ENCODE measurements at regions not wholly inside any gene's neighbourhood (a gene's known extent, or its start where the extent isn't known, plus 50 kb on each side); places are given as distances from the start of the nearest gene placed in this dataset.

GRCh38 chr13:65154661-65155447 lies 2075.3 kb downstream of the PCDH9 start:
- intact Hi-C loops (cut with DNase I) = loop anchor here in 1 of 4 donors (5.0 kb wide), 1 partner anchor 1132 kb away; no protein-coding TSS in a partner anchor
- Histone ChIP-seq H3K27ac (no peak overlapping the region), H3K9me3 (no peaks in the 10 kb centered on the region), H3K36me3 (no peaks in the 10 kb centered on the region), H3K4me1 (ENCODE audit: insufficient read depth) (no peaks in the 10 kb centered on the region), H3K27me3 (no peaks in the 10 kb centered on the region), H3K4me3 (no peak overlapping the region)
- TF ChIP-seq POLR2A (IDR thresholded peaks at IDR 0.05) (no peak), EP300 (IDR thresholded peaks at IDR 0.05) (no peak), CTCF (IDR thresholded peaks at IDR 0.05) (no peak)
- 83 to 95% (median 83%) methylated on average over 5 of the region's 5 CpGs for WGBS, 3 donors
- DNase-seq = no peak

GRCh38 chr13:65149687-65150086 lies 2080.4 kb downstream of the PCDH9 start:
- TF ChIP-seq POLR2A (IDR thresholded peaks at IDR 0.05) (no peak), CTCF (IDR thresholded peaks at IDR 0.05) (no peak), EP300 (IDR thresholded peaks at IDR 0.05) (no peak)

GRCh38 chr13:65143920-65144319 lies 2086.2 kb downstream of the PCDH9 start:
- no peaks in the 10 kb centered on the region for H3K36me3 ChIP-seq
- no peak overlapping the region for H3K4me3 ChIP-seq
- TF ChIP-seq EP300 (IDR thresholded peaks at IDR 0.05) (no peak), POLR2A (IDR thresholded peaks at IDR 0.05) (no peak), CTCF (IDR thresholded peaks at IDR 0.05) (no peak)
- no peak overlapping the region for H3K27ac ChIP-seq
- no peaks in the 10 kb centered on the region for H3K4me1 ChIP-seq (ENCODE audit: insufficient read depth)
- intact Hi-C loops (cut with DNase I) = no loop called here
- no peaks in the 10 kb centered on the region for H3K9me3 ChIP-seq
- WGBS, 3 donors = 88 to 93% (median 92%) methylated on average over 3 of the region's 3 CpGs
- DNase-seq = no peak
- H3K27me3 ChIP-seq = no peaks in the 10 kb centered on the region

More at GRCh38 chr13:65149687-65150086, 2080.4 kb downstream of the PCDH9 start:
- Histone ChIP-seq H3K4me3 (no peak overlapping the region), H3K27ac (no peak overlapping the region), H3K27me3 (no peaks in the 10 kb centered on the region), H3K4me1 (ENCODE audit: insufficient read depth) (no peaks in the 10 kb centered on the region), H3K36me3 (no peaks in the 10 kb centered on the region), H3K9me3 (no peaks in the 10 kb centered on the region)
- DNase-seq = no peak
- intact Hi-C loops (cut with DNase I) = no loop called here
- WGBS, 3 donors = 94 to 95% (median 95%) methylated on average over 37 of the region's 37 CpGs

GRCh38 chr13:65133094-65133493 lies 2097.0 kb downstream of the PCDH9 start:
- intact Hi-C loops (cut with DNase I) = no loop called here
- H3K4me1 ChIP-seq (ENCODE audit: insufficient read depth) = no peaks in the 10 kb centered on the region

More at GRCh38 chr13:65133094-65133493, 2097.0 kb downstream of the PCDH9 start:
- Histone ChIP-seq H3K9me3 (no peaks in the 10 kb centered on the region), H3K27ac (no peak overlapping the region), H3K4me3 (no peak overlapping the region), H3K36me3 (no peaks in the 10 kb centered on the region), H3K27me3 (no peaks in the 10 kb centered on the region)
- 73 to 86% (median 85%) methylated on average over 7 of the region's 7 CpGs for WGBS, 3 donors
- no peak for DNase-seq
- TF ChIP-seq EP300 (IDR thresholded peaks at IDR 0.05) (no peak), CTCF (IDR thresholded peaks at IDR 0.05) (no peak), POLR2A (IDR thresholded peaks at IDR 0.05) (no peak)

Measured in ovary (tissue), 7 donors.